ENCODE measurements at regions not wholly inside any gene's neighbourhood (a gene's known extent, or its start where the extent isn't known, plus 50 kb on each side); places are given as distances from the start of the nearest gene placed in this dataset.

DNA sequence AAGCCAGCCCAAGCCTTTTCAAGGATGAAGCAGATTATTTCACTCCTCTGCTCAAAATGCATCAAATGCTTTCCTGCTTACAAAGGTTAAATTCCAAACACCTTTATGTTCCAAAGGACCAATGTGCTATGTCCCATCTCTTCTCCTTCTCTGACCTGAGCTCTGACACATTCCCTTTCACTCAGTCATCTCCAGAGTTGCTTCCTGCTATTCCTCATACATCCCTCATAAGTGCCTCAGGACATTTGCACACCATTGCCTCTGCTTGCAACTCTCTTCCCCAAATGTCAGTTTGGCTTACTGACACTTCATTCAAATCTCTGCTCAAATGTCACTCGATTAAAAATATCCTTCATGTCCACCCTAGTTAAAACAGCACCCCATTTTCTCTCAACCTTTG is 53.3 kb upstream of the BMAL1 start:
- no peak for TF ChIP-seq CTCF (IDR thresholded peaks at IDR 0.05)
- no peak for TF ChIP-seq POLR2A (IDR thresholded peaks at IDR 0.05)

Measured in thyroid gland (tissue), 4 donors.